CD14-positive monocyte (primary cell): ENCODE measurements at regions not wholly inside any gene's neighbourhood (a gene's known extent, or its start where the extent isn't known, plus 50 kb on each side); places are given as distances from the start of the nearest gene placed in this dataset.

Experiments
- DNase-seq, 3 donors: peaks; one replicate each; pipeline ENCODE4 v3.0.0-alpha.2; 2011 to 2022
- H2AFZ ChIP-seq: 2 replicates; pipeline ENCODE4 v1.6.0; 2012; ENCODE audit warnings: mild to moderate bottlenecking, low read depth, low read length, inconsistent platforms; ENCODE audit not compliant: insufficient read depth, poor library complexity, severe bottlenecking
- H3K27ac ChIP-seq, 2 donors: 1 replicate in 1 of 2; 2 replicates in 1 of 2; pipeline ENCODE4 v1.5.1; 2012 to 2013; ENCODE audit warnings: low read length in 2 of 2, control low read depth in 1 of 2, inconsistent platforms in 1 of 2, low read depth in 1 of 2, mild to moderate bottlenecking in 1 of 2
- H3K27me3 ChIP-seq, 2 donors: one replicate each; pipeline versions ENCODE4 v1.6.0 to v1.6.1; 2011 to 2013; ENCODE audit warnings: low read length in 2 of 2; ENCODE audit not compliant: control insufficient read depth in 2 of 2, insufficient read depth in 2 of 2
- H3K36me3 ChIP-seq, 2 donors: replicated peaks in 1 of 2; 1 replicate in 1 of 2; 2 replicates in 1 of 2; pipeline versions ENCODE4 v1.5.1 to v1.6.1; 2012 to 2013; ENCODE audit warnings: low read length in 2 of 2, control low read depth in 1 of 2, inconsistent platforms in 1 of 2, mild to moderate bottlenecking in 1 of 2; ENCODE audit not compliant: insufficient read depth in 2 of 2, control insufficient read depth in 1 of 2
- H3K4me1 ChIP-seq, 2 donors: 1 replicate in 1 of 2; 2 replicates in 1 of 2; pipeline versions ENCODE4 v1.5.1 to v1.6.1; 2012 to 2013; ENCODE audit warnings: low read length in 2 of 2, control low read depth in 1 of 2, inconsistent platforms in 1 of 2, mild to moderate bottlenecking in 1 of 2, moderate library complexity in 1 of 2; ENCODE audit not compliant: insufficient read depth in 2 of 2, control insufficient read depth in 1 of 2
- H3K4me2 ChIP-seq: replicated peaks from 2 replicates; pipeline ENCODE3; 2012; ENCODE audit warnings: low read length, moderate library complexity, mild to moderate bottlenecking; ENCODE audit not compliant: poor library complexity, severe bottlenecking; ENCODE audit errors: extremely low read depth
- H3K4me3 ChIP-seq, 3 experiments: fragments of 200-600 bp in 1 of 3; sonication (generic) in 1 of 3; replicated peaks in 1 of 3; 1 replicate in 2 of 3; 2 replicates in 1 of 3; pipeline ENCODE4 v1.5.1; 2011 to 2013; ENCODE audit warnings: low read length in 3 of 3, mild to moderate bottlenecking in 3 of 3, control low read depth in 2 of 3, low read depth in 2 of 3, inconsistent platforms in 1 of 3, moderate library complexity in 1 of 3
- H3K79me2 ChIP-seq: 2 replicates; pipeline ENCODE4 v1.6.0; 2012; ENCODE audit warnings: mild to moderate bottlenecking, control low read depth, inconsistent platforms, low read length, moderate library complexity; ENCODE audit not compliant: insufficient read depth
- H3K9ac ChIP-seq: 2 replicates; pipeline ENCODE4 v1.6.0; 2017; ENCODE audit warnings: low read length, mild to moderate bottlenecking; ENCODE audit not compliant: insufficient read depth, poor library complexity, severe bottlenecking
- H3K9me3 ChIP-seq, 2 donors: replicated peaks in 1 of 2; 1 replicate in 1 of 2; 2 replicates in 1 of 2; pipeline versions ENCODE4 v1.5.1 to v1.6.1; 2012 to 2013; ENCODE audit warnings: low read length in 2 of 2, control low read depth in 1 of 2; ENCODE audit not compliant: control insufficient read depth in 1 of 2, insufficient read depth in 1 of 2
- H4K20me1 ChIP-seq: 2 replicates; pipeline ENCODE4 v1.6.0; 2012; ENCODE audit warnings: mild to moderate bottlenecking, low read length, control low read depth, moderate library complexity; ENCODE audit not compliant: insufficient read depth
- H3K27ac Mint-ChIP-seq, 7 donors: one replicate each; pipeline ENCODE4 v1.8.0; 2020; ENCODE audit warnings: mild to moderate bottlenecking in 7 of 7, mixed read lengths in 7 of 7, moderate library complexity in 6 of 7, inconsistent platforms in 2 of 7
- H3K27me3 Mint-ChIP-seq, 3 donors: one replicate each; pipeline ENCODE4 v1.8.0; 2021 to 2022; ENCODE audit warnings: low read depth in 3 of 3, mild to moderate bottlenecking in 3 of 3, mixed read lengths in 3 of 3, moderate library complexity in 3 of 3, inconsistent platforms in 1 of 3
- H3K36me3 Mint-ChIP-seq, 2 donors: one replicate each; pipeline ENCODE4 v1.8.0; 2020; ENCODE audit warnings: mixed read lengths in 2 of 2, inconsistent platforms in 1 of 2, mild to moderate bottlenecking in 1 of 2
- H3K4me1 Mint-ChIP-seq: one replicate; pipeline ENCODE4 v1.8.0; 2020; ENCODE audit warnings: mild to moderate bottlenecking, mixed read lengths
- H3K4me3 Mint-ChIP-seq, 2 donors: one replicate each; pipeline ENCODE4 v1.8.0; 2020; ENCODE audit warnings: mild to moderate bottlenecking in 2 of 2, mixed read lengths in 2 of 2, moderate library complexity in 1 of 2
- H3K9me3 Mint-ChIP-seq, 7 donors: one replicate each; pipeline ENCODE4 v1.8.0; 2020 to 2022; ENCODE audit warnings: mixed read lengths in 7 of 7, mild to moderate bottlenecking in 6 of 7, moderate library complexity in 6 of 7, inconsistent platforms in 2 of 7
- WGBS: methylation state at CpG from one replicate; pipeline ENCODE4 v1.1.5; 2013; ENCODE audit warnings: missing lambda C conversion rate; ENCODE audit not compliant: insufficient coverage; 5-methylcytosine and 5-hydroxymethylcytosine counted together
- intact Hi-C, 2 donors: fragments of 100-400 bp; cut with micrococcal nuclease; formaldehyde crosslinking; loops; one replicate each; pipeline versions ENCODE4 v1.15.0 to v1.15.1; 2023
- TF ChIP-seq, protein P1 (sequence below): fragments of 200-600 bp; IDR thresholded peaks from one replicate; pipeline ENCODE4 v1.8.0; 2022; ENCODE audit warnings: antibody characterized with exemption, mild to moderate bottlenecking

DNA sequence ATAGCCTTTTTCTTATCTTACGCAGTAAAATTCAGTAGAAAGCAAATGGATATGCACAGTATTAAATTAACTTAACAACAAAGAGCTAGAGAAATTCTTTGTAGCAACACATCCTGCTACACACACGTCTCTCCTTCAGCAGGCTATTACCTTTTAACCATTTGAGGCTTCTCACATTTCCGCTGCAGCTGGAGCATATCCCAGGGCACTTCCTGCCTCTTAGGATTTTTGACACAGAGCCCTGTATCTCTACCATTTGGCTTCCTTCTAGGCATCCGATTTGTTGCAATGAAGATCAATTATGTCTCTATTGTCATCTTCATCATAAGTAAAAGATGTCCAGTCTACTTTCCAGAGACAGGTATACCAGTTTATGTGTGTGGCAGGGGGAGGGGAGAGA, 292.4 kb upstream of the CBLB start:
- TF ChIP-seq, protein P1, sequence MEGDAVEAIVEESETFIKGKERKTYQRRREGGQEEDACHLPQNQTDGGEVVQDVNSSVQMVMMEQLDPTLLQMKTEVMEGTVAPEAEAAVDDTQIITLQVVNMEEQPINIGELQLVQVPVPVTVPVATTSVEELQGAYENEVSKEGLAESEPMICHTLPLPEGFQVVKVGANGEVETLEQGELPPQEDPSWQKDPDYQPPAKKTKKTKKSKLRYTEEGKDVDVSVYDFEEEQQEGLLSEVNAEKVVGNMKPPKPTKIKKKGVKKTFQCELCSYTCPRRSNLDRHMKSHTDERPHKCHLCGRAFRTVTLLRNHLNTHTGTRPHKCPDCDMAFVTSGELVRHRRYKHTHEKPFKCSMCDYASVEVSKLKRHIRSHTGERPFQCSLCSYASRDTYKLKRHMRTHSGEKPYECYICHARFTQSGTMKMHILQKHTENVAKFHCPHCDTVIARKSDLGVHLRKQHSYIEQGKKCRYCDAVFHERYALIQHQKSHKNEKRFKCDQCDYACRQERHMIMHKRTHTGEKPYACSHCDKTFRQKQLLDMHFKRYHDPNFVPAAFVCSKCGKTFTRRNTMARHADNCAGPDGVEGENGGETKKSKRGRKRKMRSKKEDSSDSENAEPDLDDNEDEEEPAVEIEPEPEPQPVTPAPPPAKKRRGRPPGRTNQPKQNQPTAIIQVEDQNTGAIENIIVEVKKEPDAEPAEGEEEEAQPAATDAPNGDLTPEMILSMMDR: no peak
- H3K27ac Mint-ChIP-seq: no peak overlapping the region
- H2AFZ ChIP-seq: no peak overlapping the region
- H3K4me2 ChIP-seq: no peak overlapping the region
- H3K36me3 Mint-ChIP-seq: no peaks in the 10 kb centered on the region
- no peak overlapping the region for H3K9ac ChIP-seq
- H3K4me1 ChIP-seq: no peaks in the 10 kb centered on the region
- no peaks in the 10 kb centered on the region for H3K79me2 ChIP-seq
- DNase-seq: no peak
- H3K36me3 ChIP-seq: no peaks in the 10 kb centered on the region
- no peaks in the 10 kb centered on the region for H3K27me3 Mint-ChIP-seq
- H3K27me3 ChIP-seq: no peaks in the 10 kb centered on the region
- H4K20me1 ChIP-seq: no peaks in the 10 kb centered on the region
- WGBS: 92% methylated on average over 2 of the region's 4 CpGs
- H3K9me3 Mint-ChIP-seq: peaks cover 5 to 16% (median 7%) of the 10 kb centered on the region in 7 donors
- H3K9me3 ChIP-seq: no peaks in the 10 kb centered on the region
- no peak overlapping the region for H3K27ac ChIP-seq
- no peak overlapping the region for H3K4me3 Mint-ChIP-seq
- intact Hi-C loops: no loop called here
- H3K4me1 Mint-ChIP-seq: no peaks in the 10 kb centered on the region
- H3K4me3 ChIP-seq: no peak overlapping the region

DNA sequence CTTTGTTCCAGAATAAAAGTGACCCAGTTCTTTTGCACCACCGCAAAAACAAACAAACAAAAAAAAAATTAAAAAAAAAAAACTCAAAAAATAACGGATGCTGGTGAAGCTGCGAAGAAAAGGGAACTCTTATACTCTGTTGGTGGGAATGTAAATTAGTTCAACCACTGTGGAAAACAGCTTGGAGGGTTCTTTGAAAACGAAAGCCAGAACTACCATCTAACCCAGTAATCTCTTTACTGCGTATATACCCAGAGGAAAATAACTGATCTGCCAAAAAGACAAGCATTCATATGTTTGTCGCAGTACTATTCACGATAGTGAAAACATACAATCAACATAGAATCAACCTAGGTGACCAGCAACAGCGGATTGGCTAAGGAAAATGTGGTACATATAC, 298.9 kb upstream of the CBLB start:
- TF ChIP-seq, protein P1: no peak
- Histone ChIP-seq H3K27ac (no peak overlapping the region), H3K9ac (no peak overlapping the region), H2AFZ (no peak overlapping the region), H3K4me2 (no peak overlapping the region), H4K20me1 (no peaks in the 10 kb centered on the region), H3K36me3 (no peaks in the 10 kb centered on the region), H3K9me3 (no peaks in the 10 kb centered on the region), H3K79me2 (no peaks in the 10 kb centered on the region), H3K27me3 (no peaks in the 10 kb centered on the region), H3K4me3 (no peak overlapping the region), H3K4me1 (no peaks in the 10 kb centered on the region)
- no peak for DNase-seq
- Mint-ChIP-seq H3K9me3 (peaks cover 3 to 8% (median 6%) of the 10 kb centered on the region in 7 donors), H3K36me3 (no peaks in the 10 kb centered on the region), H3K27ac (no peak overlapping the region), H3K4me1 (peaks cover 6% of the 10 kb centered on the region), H3K27me3 (no peaks in the 10 kb centered on the region), H3K4me3 (no peak overlapping the region)
- intact Hi-C loops: no loop called here
- no CpG with 5 or more reads among the region's 8 CpGs for WGBS
